GM21515 (cell line): ENCODE measurements at regions not wholly inside any gene's neighbourhood (a gene's known extent, or its start where the extent isn't known, plus 50 kb on each side); places are given as distances from the start of the nearest gene placed in this dataset.
"Not testable (repeated sequence)": the region's sequence is repeated elsewhere in the genome, so short reads cannot be mapped to it uniquely, and the experiment has no call there.

Source experiments
- ATAC-seq: cut with Tn5 transposase; IDR thresholded peaks from one replicate; pipeline ENCODE4 v1.9.1; 2021; ENCODE audit not compliant: unreplicated experiment

DNA sequence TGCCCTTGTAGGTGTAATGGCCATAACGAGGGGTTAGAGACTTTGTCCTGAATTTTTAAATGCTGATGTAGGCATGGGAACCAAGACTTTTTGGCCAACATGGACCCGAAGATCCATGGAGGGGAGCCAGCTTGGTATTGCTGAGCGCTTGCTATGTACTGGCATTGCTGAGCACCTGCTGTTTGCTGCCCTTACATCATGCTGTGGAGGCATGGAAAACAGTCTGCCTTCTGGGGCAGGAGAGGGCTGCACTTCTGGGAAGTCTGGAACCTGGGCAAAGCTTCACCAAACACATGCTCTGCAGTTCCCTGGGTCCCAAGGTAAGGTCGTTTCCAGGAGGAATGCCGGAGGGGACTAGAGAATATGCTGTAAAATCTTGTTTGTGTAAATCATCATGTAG, 86.3 kb upstream of the CNIH3 start:
- no peak for ATAC-seq

GRCh38 chr1:224533517-224533916, 82.6 kb upstream of the CNIH3 start:
- no peak for ATAC-seq

DNA sequence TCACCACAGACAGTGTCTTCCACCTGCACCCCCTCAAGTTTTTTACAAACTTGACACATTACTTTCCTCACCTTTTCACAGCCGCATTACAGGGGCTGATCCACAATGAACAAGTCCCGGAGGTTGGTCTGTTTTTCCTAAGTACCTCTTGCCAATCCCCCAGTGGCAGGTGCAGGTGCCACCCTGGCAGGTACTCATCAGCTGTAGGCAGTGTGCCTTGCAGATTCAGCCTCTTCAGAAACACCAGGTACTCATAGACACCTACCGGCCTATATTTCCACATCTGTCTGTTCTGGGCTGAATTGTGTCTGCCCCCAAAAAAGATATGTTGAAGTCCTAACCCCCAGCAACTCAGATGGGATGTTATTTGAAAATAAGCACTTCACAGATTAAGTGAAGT, 81.4 kb upstream of the CNIH3 start:
- ATAC-seq = no peak

DNA sequence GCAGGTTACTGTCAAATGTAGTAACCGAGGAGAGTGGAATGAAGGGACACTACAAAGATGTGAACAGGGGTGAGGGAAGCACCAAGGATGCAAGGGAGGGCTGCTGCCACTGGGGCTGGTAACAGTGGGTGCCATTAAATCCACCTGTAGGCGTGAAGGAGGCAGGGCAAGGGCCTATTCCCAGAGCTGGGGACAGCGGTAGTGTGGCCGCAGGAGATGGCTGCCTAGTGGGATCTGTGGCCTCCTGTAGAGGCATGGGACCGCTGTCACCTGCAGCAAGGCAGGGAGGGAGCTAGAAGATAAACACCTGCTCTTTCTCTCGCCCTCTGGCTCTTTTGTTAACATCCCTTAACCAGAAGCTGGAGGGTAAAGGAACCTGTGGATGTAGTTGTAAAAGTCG, 80.5 kb upstream of the CNIH3 start:
- ATAC-seq = no peak

- no peak for ATAC-seq
Measured at GRCh38 chr1:224539971-224540370, 76.1 kb upstream of the CNIH3 start.

DNA sequence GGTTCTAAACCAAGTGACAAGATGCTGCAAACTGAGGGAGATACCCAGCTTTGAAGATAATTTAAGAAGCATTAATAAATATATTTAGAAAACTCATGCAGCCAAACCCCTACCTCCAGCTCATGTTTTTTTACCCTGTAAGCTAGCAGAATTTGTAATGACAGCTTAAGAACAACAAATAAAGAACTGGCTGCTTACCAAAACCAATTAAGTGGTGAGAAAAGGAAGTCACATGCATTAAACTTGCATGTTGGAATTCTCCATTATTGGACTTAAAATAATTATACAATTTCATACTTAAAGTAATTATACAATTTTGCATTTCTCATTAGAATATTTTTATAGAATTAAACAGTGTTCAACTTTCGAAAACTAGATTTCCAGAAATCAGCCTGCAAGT, 75.6 kb upstream of the CNIH3 start:
- no peak for ATAC-seq

- ATAC-seq = no peak
Measured at GRCh38 chr1:224541072-224541790, 74.9 kb upstream of the CNIH3 start.

DNA sequence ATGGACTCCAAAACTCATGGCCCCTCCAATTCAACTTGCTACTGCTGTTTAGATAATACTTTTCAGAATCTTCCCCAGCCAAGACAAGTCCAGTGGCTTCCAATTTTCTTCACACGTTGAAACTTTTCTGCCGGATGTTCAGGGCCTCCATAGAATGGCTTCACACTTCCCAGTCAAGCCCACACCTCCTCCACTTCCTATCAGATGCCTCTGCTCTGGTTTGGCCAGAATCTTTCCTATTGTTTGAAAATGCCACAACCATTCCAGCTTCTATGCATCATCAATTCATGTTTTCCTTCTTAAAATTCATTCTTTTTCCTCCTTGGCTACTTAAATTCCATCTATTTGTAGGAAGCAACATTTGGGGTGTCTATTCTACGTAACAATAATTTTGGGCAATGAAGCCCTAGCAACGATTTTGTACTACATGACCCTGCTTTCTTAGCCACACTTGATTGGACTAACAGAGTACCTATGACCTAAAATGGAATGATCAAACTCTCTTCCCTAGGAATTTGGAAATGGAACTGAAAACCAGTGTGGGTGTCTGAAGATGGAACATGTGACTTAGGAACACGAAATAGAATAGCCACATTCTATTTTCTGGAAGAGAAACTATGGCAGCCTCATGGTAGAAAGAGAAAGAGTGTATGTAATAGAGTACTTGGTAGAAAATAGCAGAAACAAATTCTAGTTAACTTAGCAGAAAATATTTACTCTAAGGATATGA, 74.1 kb upstream of the CNIH3 start:
- no peak for ATAC-seq

DNA sequence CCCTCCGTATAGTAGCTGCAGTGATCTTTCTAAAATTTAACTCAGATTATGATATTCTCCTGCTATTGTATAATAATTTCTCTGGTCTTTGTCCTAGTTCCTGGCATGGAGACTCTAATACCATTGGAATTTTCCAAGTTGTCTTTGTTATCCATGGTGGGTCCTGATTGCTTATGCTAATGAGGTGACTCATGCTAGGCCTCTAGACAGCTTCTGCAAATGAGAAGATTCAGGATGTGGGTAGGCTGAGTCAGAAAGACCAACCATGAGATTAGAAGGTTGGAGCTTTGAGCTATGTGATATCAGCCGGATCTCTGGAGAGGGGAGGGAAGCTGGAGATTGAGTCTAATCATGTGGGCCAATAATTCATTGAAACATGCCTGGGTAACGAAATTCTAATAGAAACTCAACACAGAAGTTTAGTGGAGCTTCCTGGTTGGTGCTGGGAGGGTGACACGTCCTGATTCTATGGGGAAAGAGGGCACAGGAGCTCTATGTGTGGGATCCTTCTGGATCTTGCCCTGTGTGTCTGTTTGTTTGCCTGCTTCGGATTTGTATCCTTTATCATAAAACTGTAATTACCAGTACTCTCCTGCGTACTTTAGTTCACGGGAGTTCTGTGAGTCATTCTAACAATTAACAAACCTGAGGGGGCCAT, 73.2 kb upstream of the CNIH3 start:
- no peak for ATAC-seq

DNA sequence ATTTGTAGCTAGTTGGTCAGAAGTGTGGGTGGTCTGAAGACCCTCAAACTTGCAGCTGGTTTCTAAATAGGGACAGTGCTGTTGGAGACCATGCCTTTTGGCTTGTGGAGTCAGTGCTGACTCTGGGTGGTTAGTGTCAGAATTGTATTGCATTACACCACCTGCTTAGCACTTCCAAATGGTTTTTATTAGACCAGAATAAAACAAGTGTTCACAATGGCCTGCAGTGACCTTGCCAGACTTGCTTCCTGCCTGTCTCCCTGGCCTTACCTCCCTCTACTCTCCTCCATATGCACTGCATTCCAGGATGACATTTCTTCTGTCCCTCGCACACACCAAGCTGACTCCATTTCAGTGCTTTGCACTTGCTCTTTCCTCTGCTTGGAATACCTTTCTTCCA, 72.7 kb upstream of the CNIH3 start:
- no peak for ATAC-seq

DNA sequence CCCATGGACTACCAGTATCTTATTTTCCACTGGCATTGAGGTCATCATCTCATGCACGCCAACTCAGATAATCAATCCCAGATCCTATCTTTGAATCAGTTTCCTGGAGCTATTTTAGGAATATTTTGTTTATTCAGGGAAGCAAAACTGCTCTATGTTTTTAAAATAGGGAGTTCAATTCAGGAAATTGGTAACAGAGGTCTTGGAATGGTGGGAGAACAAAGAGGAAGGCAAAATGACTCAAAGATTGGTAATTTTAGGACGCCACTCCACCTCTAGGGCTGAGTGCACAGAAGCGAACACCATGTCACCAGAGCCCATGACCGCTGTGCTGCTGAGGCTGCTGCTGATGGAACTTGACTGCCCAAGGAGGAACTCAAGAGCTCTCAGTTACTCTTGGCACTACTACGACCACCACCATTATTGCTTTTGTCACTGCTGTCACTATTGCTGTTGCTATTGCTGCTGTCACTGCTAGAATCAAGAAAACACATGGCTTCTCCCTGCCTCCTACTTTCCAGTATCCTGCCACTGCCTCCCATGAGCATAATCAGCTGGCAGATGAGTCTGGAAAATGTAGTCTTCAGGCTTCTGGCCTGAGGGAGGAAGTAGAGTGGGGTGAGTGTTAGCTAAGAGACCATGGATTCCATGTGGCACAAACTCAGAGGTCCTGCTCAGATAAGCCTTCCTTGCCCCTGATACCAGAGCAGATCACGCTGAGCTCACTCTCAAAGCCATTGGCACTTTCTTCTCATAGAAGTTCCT, 71.6 kb upstream of the CNIH3 start:
- no peak for ATAC-seq

- no peak for ATAC-seq
Measured at GRCh38 chr1:224545571-224545970, 70.5 kb upstream of the CNIH3 start.

- no peak for ATAC-seq
Measured at GRCh38 chr1:224548676-224549075, 67.4 kb upstream of the CNIH3 start.

- not testable (repeated sequence) for ATAC-seq
Measured at GRCh38 chr1:224551189-224551588, 64.9 kb upstream of the CNIH3 start.

DNA sequence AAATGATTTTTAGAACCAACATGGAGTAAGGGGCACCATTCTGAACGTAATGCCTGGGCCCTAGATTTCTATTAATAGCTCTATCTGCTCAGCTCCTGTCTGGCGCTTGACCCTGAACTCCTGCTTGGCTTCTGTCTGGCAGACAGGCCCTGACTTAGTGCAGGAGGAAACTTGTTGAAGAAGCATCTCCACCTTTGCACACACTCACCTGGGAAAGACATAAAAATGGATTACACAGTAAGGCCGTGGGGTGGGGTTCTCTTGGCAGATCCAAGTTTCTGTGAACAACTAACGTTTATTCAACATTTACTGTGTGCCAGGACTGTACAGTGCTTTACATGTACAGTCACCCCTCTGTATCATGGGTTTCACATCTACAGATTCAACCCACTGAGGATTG, 62.1 kb upstream of the CNIH3 start:
- no peak for ATAC-seq

GRCh38 chr1:224554620-224555259, 61.4 kb upstream of the CNIH3 start:
- ATAC-seq = no peak

GRCh38 chr1:224558904-224559303, 57.2 kb upstream of the CNIH3 start:
- ATAC-seq = no peak

DNA sequence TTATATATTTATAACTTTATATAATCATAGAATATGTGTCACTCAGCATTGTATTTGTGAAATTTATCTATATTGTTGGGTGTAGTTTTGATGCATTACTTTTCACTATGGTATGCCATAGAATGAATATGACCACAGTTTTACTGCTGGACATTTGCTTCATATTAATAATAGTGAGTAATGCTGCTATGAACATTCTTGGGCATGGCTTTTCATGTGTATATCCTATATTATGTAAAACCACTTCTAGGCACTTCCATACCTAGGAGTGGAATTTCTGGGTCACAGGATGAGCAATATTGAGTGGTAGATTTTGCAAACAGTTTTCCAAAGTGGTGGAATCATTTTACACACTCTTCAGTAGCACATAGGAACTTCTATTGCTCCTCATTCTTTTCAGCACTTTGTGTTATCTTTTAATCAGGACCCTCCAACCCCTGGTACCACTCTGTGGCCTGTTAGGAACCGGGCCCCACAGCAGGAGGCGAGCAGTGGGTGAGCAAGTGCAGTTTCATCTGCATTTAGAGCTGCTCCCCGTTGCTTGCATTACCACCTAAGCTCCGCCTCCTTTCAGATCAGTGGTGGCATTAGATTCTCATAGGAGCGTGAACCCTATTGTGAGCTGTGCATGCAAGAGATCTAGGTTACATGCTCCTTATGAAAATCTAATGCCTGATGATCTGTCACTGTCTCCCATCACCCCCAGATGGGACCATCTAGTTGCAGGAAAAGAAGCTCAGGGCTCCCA, 56.0 kb upstream of the CNIH3 start:
- no peak for ATAC-seq

DNA sequence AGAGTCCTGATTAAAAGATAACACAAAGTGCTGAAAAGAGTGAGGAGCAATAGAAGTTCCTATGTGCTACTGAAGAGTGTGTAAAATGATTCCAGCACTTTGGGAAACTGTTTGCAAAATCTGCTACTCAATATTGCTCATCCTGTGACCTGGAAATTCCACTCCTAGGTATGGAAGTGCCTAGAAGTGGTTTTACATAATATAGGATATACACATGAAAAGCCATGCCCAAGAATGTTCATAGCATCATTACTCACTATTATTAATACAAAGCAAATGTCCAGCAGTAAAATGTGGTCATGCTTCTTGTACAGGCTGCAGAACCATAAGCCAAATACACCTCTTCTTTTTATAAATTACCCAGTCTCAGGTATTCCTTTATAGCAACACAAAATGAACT, 53.2 kb upstream of the CNIH3 start:
- not testable (repeated sequence) for ATAC-seq

- no peak for ATAC-seq
Measured at GRCh38 chr1:224563666-224564065, 52.5 kb upstream of the CNIH3 start.
